DND-41 (cell line): ENCODE measurements at regions not wholly inside any gene's neighbourhood (a gene's known extent, or its start where the extent isn't known, plus 50 kb on each side); places are given as distances from the start of the nearest gene placed in this dataset.

Source experiments
- ATAC-seq: fragments of 200-7000 bp; cut with Tn5 transposase; 3 replicates; pipeline ENCODE4 v1.9.1; 2021; ENCODE audit warnings: low read depth; ENCODE audit not compliant: insufficient read depth
- DNase-seq: peaks from one replicate; pipeline ENCODE4 v3.0.0-alpha.2; 2020
- H2AFZ ChIP-seq: 2 replicates; pipeline ENCODE4 v1.6.0; 2012; ENCODE audit warnings: low read depth, low read length
- H3K27ac ChIP-seq: 2 replicates; pipeline ENCODE4 v1.5.1; 2012; ENCODE audit warnings: low read length, inconsistent platforms
- H3K27me3 ChIP-seq: fragments of 200-600 bp; sonication (generic); 2 replicates; pipeline ENCODE4 v1.6.0; 2012; ENCODE audit warnings: low read length, mild to moderate bottlenecking, inconsistent platforms; ENCODE audit not compliant: insufficient read depth, poor library complexity
- H3K36me3 ChIP-seq: 2 replicates; pipeline ENCODE4 v1.5.1; 2012; ENCODE audit warnings: low read length, inconsistent platforms; ENCODE audit not compliant: insufficient read depth
- H3K4me1 ChIP-seq: 2 replicates; pipeline ENCODE4 v1.5.1; 2012; ENCODE audit warnings: mild to moderate bottlenecking, low read length; ENCODE audit not compliant: insufficient read depth
- H3K4me2 ChIP-seq: 2 replicates; pipeline ENCODE4 v1.6.0; 2012; ENCODE audit warnings: mild to moderate bottlenecking, moderate library complexity, low read length, inconsistent platforms; ENCODE audit not compliant: insufficient read depth
- H3K4me3 ChIP-seq, 2 experiments: fragments of 200-600 bp in 1 of 2; shearing (Covaris generic) in 1 of 2; 2 replicates each; pipeline ENCODE4 v1.5.1; 2012 to 2016; ENCODE audit warnings: inconsistent platforms in 2 of 2, low read length in 2 of 2, mild to moderate bottlenecking in 2 of 2, low read depth in 1 of 2, moderate library complexity in 1 of 2
- H3K79me2 ChIP-seq: 2 replicates; pipeline ENCODE4 v1.6.0; 2012; ENCODE audit warnings: low read length, inconsistent platforms; ENCODE audit not compliant: insufficient read depth
- H3K9ac ChIP-seq: 2 replicates; pipeline ENCODE4 v1.6.0; 2012; ENCODE audit warnings: low read depth, mild to moderate bottlenecking, inconsistent platforms, low read length, moderate library complexity
- H3K9me3 ChIP-seq: 2 replicates; pipeline ENCODE4 v1.5.1; 2012; ENCODE audit warnings: low read length, moderate library complexity, mild to moderate bottlenecking, inconsistent platforms; ENCODE audit not compliant: insufficient read depth, severe bottlenecking
- H4K20me1 ChIP-seq: 2 replicates; pipeline ENCODE4 v1.6.0; 2012; ENCODE audit warnings: low read length; ENCODE audit not compliant: insufficient read depth
- EZH2 ChIP-seq: IDR thresholded peaks from 3 replicates; pipeline ENCODE4 v1.6.1; 2012; ENCODE audit warnings: borderline replicate concordance, low read depth, mild to moderate bottlenecking, moderate library complexity, low read length, inconsistent platforms; ENCODE audit not compliant: severe bottlenecking
- TF ChIP-seq, protein P1 (sequence below): IDR thresholded peaks from 2 replicates; pipeline ENCODE4 v1.5.1; 2012; ENCODE audit warnings: borderline replicate concordance, low read length, moderate library complexity, mild to moderate bottlenecking; ENCODE audit not compliant: poor library complexity, severe bottlenecking; ENCODE audit errors: extremely low read depth

DNA sequence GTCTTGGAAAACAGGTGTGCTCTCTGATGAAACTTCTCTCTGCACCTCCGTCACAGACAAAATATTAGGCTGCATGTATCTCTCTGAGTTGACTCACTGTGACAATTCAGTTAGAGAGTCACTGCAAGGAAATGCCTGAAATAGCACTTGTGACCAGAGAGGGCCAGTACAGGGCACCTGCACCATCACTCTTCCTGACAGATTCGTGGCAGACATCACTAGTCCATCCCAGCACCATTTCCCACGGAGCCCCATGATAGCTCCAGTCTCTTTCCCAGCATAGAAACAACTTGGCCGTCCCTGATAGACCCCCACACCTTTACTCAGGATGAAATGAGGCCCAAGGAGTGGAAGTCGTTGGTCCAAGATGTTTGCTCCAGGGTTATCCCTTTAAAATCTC is 73.3 kb upstream of the ISX start:
- Histone ChIP-seq H3K27ac (no peak overlapping the region), H3K27me3 (no peaks in the 10 kb centered on the region), H3K79me2 (no peaks in the 10 kb centered on the region), H3K4me3 (no peak overlapping the region), H3K9ac (no peak overlapping the region), H3K9me3 (peaks cover 1% of the 10 kb centered on the region), H3K4me1 (no peaks in the 10 kb centered on the region), H2AFZ (no peak overlapping the region), H3K4me2 (no peak overlapping the region), H4K20me1 (no peaks in the 10 kb centered on the region), H3K36me3 (no peaks in the 10 kb centered on the region)
- DNase-seq, result no peak
- no peak for ATAC-seq
- TF ChIP-seq, protein P1, sequence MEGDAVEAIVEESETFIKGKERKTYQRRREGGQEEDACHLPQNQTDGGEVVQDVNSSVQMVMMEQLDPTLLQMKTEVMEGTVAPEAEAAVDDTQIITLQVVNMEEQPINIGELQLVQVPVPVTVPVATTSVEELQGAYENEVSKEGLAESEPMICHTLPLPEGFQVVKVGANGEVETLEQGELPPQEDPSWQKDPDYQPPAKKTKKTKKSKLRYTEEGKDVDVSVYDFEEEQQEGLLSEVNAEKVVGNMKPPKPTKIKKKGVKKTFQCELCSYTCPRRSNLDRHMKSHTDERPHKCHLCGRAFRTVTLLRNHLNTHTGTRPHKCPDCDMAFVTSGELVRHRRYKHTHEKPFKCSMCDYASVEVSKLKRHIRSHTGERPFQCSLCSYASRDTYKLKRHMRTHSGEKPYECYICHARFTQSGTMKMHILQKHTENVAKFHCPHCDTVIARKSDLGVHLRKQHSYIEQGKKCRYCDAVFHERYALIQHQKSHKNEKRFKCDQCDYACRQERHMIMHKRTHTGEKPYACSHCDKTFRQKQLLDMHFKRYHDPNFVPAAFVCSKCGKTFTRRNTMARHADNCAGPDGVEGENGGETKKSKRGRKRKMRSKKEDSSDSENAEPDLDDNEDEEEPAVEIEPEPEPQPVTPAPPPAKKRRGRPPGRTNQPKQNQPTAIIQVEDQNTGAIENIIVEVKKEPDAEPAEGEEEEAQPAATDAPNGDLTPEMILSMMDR, result no peak
- TF ChIP-seq EZH2, result no peak

DNA sequence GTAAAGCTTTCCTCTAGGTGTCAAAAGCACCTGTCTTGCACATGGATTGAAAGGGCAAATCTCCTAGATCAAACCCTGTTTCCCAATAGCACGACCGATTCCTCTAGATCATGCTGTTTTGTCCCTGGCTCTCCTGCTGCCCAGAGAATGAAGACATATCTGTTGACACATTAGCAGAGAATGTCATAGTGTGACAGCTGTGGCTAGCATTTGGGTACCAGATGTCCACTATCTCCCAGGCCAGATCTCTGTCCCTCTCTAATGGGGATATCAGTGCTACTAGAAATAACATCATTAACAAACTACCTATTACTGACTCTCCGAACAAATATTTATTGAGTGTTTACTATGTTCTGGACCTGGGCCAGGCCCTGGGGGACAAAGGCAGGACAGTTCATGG is 72.4 kb upstream of the ISX start:
- no peak for ATAC-seq
- no peaks in the 10 kb centered on the region for H4K20me1 ChIP-seq
- H3K27me3 ChIP-seq, result no peaks in the 10 kb centered on the region
- H3K4me3 ChIP-seq, result no peak overlapping the region
- no peak overlapping the region for H3K4me2 ChIP-seq
- no peak overlapping the region for H2AFZ ChIP-seq
- no peak overlapping the region for H3K27ac ChIP-seq
- H3K4me1 ChIP-seq, result no peaks in the 10 kb centered on the region
- H3K79me2 ChIP-seq, result no peaks in the 10 kb centered on the region
- no peak overlapping the region for H3K9ac ChIP-seq
- DNase-seq, result no peak
- no peaks in the 10 kb centered on the region for H3K36me3 ChIP-seq
- H3K9me3 ChIP-seq, result no peaks in the 10 kb centered on the region
- TF ChIP-seq, protein P1, result no peak
- no peak for TF ChIP-seq EZH2

DNA sequence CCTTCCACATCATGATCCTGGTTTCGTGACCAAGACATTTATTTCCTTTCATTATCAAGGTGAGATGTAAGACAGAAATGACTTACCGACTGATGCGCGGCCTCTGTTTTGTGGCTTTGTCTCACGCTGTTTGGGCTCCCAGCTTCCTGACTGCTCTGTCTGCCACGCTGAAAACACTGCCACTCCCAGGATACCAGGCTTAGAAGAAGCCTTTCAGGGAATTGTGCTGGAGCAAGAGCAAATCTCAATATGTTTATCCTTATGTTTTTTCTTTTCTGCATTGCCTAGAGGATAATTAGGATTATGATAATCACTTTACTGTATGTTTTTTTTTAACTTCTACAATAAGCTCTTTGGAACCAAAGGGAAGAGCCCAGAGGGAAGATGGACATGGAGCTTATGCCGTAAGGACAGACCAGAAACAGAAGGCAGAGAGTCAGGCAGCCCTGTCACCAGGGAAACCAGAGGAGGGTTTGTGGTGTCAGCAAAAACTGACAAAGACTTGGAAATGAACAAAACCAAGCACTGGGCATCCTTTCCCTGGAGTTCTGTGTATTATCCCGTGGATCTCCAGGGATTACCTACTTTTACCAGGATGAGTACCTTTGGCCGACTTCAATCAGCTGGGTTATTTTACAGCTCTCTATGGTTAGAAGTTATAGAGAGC is 68.2 kb upstream of the ISX start:
- no peaks in the 10 kb centered on the region for H3K4me1 ChIP-seq

More for the DNA sequence above, 68.2 kb upstream of the ISX start:
- no peak for ATAC-seq
- no peaks in the 10 kb centered on the region for H4K20me1 ChIP-seq
- H3K9ac ChIP-seq, result no peak overlapping the region
- no peak overlapping the region for H3K4me2 ChIP-seq
- H3K9me3 ChIP-seq, result no peaks in the 10 kb centered on the region
- no peaks in the 10 kb centered on the region for H3K27me3 ChIP-seq
- H2AFZ ChIP-seq, result no peak overlapping the region
- H3K4me3 ChIP-seq, result no peak overlapping the region
- DNase-seq, result no peak
- no peaks in the 10 kb centered on the region for H3K36me3 ChIP-seq
- no peak overlapping the region for H3K27ac ChIP-seq
- no peak for TF ChIP-seq EZH2
- TF ChIP-seq, protein P1, result no peak
- H3K79me2 ChIP-seq, result no peaks in the 10 kb centered on the region
